OCI-LY3 (cell line): ENCODE measurements at regions not wholly inside any gene's neighbourhood (a gene's known extent, or its start where the extent isn't known, plus 50 kb on each side); places are given as distances from the start of the nearest gene placed in this dataset.

ENCODE experiments used
- H2AFZ ChIP-seq: fragments of 200-600, 300-600 bp; shearing (Covaris generic); 2 replicates; pipeline ENCODE4 v1.6.0; 2014; ENCODE audit warnings: antibody characterized with exemption, low read depth, low read length
- H3K27ac ChIP-seq: fragments of 200-600, 300-600 bp; sonication (generic); 2 replicates; pipeline ENCODE4 v1.5.1; 2014; ENCODE audit warnings: mild to moderate bottlenecking, low read length, moderate library complexity, mixed read lengths
- H3K27me3 ChIP-seq: fragments of 200-600, 300-600 bp; sonication (generic); 2 replicates; pipeline ENCODE4 v1.6.1; 2014; ENCODE audit warnings: low read depth, low read length, mixed read lengths
- H3K36me3 ChIP-seq: fragments of 200-600, 300-600 bp; sonication (generic); replicated peaks from 2 replicates; pipeline ENCODE3; 2014; ENCODE audit warnings: low read depth, low read length, mixed read lengths
- H3K4me1 ChIP-seq: fragments of 300-600, 200-600 bp; sonication (generic); 2 replicates; pipeline ENCODE4 v1.6.1; 2014; ENCODE audit warnings: low read length, mixed read lengths
- H3K4me2 ChIP-seq: fragments of 200-600, 300-600 bp; sonication (generic); 2 replicates; pipeline ENCODE4 v1.6.1; 2014; ENCODE audit warnings: low read length, mixed read lengths
- H3K4me3 ChIP-seq: fragments of 300-600, 200-600 bp; sonication (generic); 2 replicates; pipeline ENCODE4 v1.5.1; 2014; ENCODE audit warnings: antibody characterized with exemption, mild to moderate bottlenecking, low read length, moderate library complexity
- H3K79me2 ChIP-seq: fragments of 300-600, 200-600 bp; shearing (Covaris generic); 2 replicates; pipeline ENCODE4 v1.6.1; 2014; ENCODE audit warnings: mild to moderate bottlenecking, low read length, mixed read lengths
- H3K9ac ChIP-seq: fragments of 300-600, 200-600 bp; shearing (Covaris generic); 2 replicates; pipeline ENCODE4 v1.6.0; 2014; ENCODE audit warnings: mild to moderate bottlenecking, low read length, moderate library complexity
- H3K9me3 ChIP-seq: fragments of 200-600, 300-600 bp; shearing (Covaris generic); 2 replicates; pipeline ENCODE4 v1.6.1; 2014; ENCODE audit warnings: low read length, mixed read lengths; ENCODE audit not compliant: insufficient read depth
- H4K20me1 ChIP-seq: fragments of 200-600, 300-600 bp; sonication (generic); 2 replicates; pipeline ENCODE4 v1.6.1; 2016; ENCODE audit warnings: low read length, mixed read lengths; ENCODE audit not compliant: insufficient read depth
- EZH2phosphoT487 ChIP-seq: fragments of 200-600 bp; shearing (Covaris generic); IDR thresholded peaks from 2 replicates; pipeline ENCODE4 v1.6.1; 2018; ENCODE audit warnings: antibody characterized with exemption, mixed run types, low read depth
- TF ChIP-seq, protein P1 (sequence below): fragments of 200-600, 300-600 bp; sonication (generic); IDR thresholded peaks from 2 replicates; pipeline ENCODE4 v1.5.1; 2014; ENCODE audit warnings: antibody characterized with exemption, low read length, low read depth

DNA sequence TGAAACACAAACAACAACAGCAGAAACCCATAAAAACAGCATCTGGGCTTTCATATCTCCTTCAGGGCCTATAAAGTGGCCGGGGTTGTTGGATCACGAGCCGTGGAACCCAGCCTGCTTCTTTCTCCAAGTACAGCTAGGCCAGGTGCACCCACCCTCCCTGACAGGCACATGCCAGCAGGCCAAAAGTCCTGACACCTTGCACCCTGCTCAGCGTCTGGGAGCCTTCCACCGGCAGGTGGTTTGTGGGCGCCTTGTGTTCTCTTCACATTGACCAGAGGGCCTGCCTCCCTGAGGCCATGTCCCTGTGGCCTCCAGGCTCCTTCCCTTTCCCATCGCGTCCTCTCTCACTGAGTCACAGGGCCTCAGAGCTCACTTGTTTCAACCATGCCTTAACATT is 271.6 kb downstream of the ZNF516 start:
- Histone ChIP-seq H3K4me1 (no peaks in the 10 kb centered on the region), H3K36me3 (no peaks in the 10 kb centered on the region), H4K20me1 (no peaks in the 10 kb centered on the region), H3K4me2 (no peak overlapping the region), H2AFZ (no peak overlapping the region), H3K4me3 (no peak overlapping the region), H3K27me3 (no peaks in the 10 kb centered on the region), H3K79me2 (no peaks in the 10 kb centered on the region), H3K9ac (no peak overlapping the region), H3K9me3 (no peaks in the 10 kb centered on the region), H3K27ac (no peak overlapping the region)
- TF ChIP-seq, protein P1, sequence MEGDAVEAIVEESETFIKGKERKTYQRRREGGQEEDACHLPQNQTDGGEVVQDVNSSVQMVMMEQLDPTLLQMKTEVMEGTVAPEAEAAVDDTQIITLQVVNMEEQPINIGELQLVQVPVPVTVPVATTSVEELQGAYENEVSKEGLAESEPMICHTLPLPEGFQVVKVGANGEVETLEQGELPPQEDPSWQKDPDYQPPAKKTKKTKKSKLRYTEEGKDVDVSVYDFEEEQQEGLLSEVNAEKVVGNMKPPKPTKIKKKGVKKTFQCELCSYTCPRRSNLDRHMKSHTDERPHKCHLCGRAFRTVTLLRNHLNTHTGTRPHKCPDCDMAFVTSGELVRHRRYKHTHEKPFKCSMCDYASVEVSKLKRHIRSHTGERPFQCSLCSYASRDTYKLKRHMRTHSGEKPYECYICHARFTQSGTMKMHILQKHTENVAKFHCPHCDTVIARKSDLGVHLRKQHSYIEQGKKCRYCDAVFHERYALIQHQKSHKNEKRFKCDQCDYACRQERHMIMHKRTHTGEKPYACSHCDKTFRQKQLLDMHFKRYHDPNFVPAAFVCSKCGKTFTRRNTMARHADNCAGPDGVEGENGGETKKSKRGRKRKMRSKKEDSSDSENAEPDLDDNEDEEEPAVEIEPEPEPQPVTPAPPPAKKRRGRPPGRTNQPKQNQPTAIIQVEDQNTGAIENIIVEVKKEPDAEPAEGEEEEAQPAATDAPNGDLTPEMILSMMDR: no peak
- TF ChIP-seq EZH2phosphoT487: no peak

DNA sequence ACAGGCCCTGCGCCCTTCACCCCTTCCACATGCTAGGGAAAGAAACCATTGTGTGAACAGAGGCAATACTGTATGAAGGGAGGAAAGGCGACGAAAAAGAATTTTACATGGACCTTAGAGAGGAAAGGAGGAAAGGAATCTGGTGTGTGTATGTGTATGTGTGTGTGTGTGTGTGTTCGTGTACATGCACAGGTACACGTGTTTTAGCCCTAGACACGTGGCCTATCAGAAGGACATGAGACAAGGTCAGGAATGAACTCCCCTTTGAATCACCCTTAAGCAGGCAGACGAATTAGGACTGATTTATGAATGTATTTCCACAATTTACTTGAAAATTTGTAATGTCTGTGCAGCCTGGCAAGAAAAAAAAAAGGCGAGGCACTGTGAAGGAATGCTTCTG is 276.0 kb downstream of the ZNF516 start:
- H3K36me3 ChIP-seq: no peaks in the 10 kb centered on the region
- H3K79me2 ChIP-seq: no peaks in the 10 kb centered on the region
- no peak overlapping the region for H2AFZ ChIP-seq
- H3K9me3 ChIP-seq: no peaks in the 10 kb centered on the region
- no peaks in the 10 kb centered on the region for H4K20me1 ChIP-seq
- H3K27me3 ChIP-seq: no peaks in the 10 kb centered on the region
- no peak overlapping the region for H3K4me2 ChIP-seq
- no peaks in the 10 kb centered on the region for H3K4me1 ChIP-seq
- TF ChIP-seq EZH2phosphoT487: no peak
- TF ChIP-seq, protein P1: no peak
- H3K9ac ChIP-seq: no peak overlapping the region
- no peak overlapping the region for H3K4me3 ChIP-seq
- H3K27ac ChIP-seq: no peak overlapping the region

DNA sequence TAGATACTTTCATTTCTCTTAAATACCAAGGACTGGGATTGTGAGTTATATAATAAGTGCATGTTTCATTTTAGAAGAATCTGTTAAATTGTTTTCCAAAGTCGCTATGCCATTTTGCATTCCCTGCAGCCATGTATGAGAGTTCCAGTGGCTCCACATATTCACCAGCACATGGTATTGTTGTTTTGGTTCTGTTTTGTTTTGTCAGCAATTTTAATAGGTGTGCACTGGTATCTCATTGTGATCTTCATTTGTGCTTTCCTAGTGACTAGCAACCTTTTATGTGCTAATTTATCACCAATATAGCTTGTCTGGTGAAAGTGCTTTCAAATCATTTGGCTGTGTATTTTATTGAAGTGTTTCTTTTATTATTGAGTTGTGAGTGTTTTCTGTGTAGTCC is 278.9 kb downstream of the ZNF516 start:
- Histone ChIP-seq H3K36me3 (no peaks in the 10 kb centered on the region), H3K4me2 (no peak overlapping the region), H3K79me2 (no peaks in the 10 kb centered on the region), H4K20me1 (no peaks in the 10 kb centered on the region), H3K27ac (no peak overlapping the region), H3K4me1 (no peaks in the 10 kb centered on the region), H3K9ac (no peak overlapping the region), H3K27me3 (no peaks in the 10 kb centered on the region), H3K9me3 (no peaks in the 10 kb centered on the region), H3K4me3 (no peak overlapping the region), H2AFZ (no peak overlapping the region)
- TF ChIP-seq, protein P1: no peak
- TF ChIP-seq EZH2phosphoT487: no peak

DNA sequence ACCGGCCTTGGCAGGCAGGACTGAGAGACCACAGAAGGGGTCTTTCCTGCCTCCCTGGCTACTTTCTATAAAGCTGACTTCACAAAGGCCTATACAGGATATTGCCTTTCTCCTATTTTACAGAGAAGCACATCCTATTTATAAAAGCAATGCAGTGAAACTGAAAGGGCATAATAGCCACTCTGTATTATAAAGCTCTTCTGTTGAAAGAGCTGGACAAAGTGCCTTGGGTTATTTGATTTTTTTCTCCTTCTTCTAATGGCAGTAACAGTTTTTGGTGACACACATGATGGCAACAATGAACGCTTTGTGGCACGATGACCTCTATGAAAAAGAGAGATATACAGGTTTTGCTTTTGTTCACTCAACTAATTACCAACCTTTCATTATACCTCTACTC is 281.1 kb downstream of the ZNF516 start:
- Histone ChIP-seq H3K4me3 (no peak overlapping the region), H4K20me1 (no peaks in the 10 kb centered on the region), H3K36me3 (no peaks in the 10 kb centered on the region), H3K4me1 (no peaks in the 10 kb centered on the region), H2AFZ (no peak overlapping the region), H3K4me2 (no peak overlapping the region), H3K27ac (no peak overlapping the region), H3K9me3 (no peaks in the 10 kb centered on the region), H3K79me2 (no peaks in the 10 kb centered on the region), H3K9ac (no peak overlapping the region), H3K27me3 (no peaks in the 10 kb centered on the region)
- no peak for TF ChIP-seq EZH2phosphoT487
- TF ChIP-seq, protein P1: no peak
